Stomach (tissue), 8 donors: ENCODE measurements at regions not wholly inside any gene's neighbourhood (a gene's known extent, or its start where the extent isn't known, plus 50 kb on each side); places are given as distances from the start of the nearest gene placed in this dataset.
"Not testable (repeated sequence)": the region's sequence is repeated elsewhere in the genome, so short reads cannot be mapped to it uniquely, and the experiment has no call there.

ENCODE experiments used
- DNase-seq, 2 donors: peaks; one replicate each; pipeline versions ENCODE4 v3.0.0 to v3.0.0-alpha.2; 2013 to 2019
- H3K27ac ChIP-seq, 5 donors: fragments of 200-600 bp in 4 of 5; sonication (generic) in 4 of 5; one replicate each; pipeline ENCODE4 v1.5.1; 2013 to 2019; ENCODE audit warnings: mild to moderate bottlenecking in 1 of 5, moderate library complexity in 1 of 5
- H3K27me3 ChIP-seq, 3 donors: fragments of 200-600 bp; sonication (generic); one replicate each; pipeline ENCODE4 v1.5.1; 2017 to 2019; ENCODE audit warnings: mixed run types in 1 of 3
- H3K36me3 ChIP-seq, 4 donors: fragments of 200-600 bp; sonication (generic); 1 replicate in 3 of 4; 2 replicates in 1 of 4; pipeline ENCODE4 v1.5.1; 2016 to 2019
- H3K4me1 ChIP-seq, 4 donors: fragments of 200-600 bp; sonication (generic); one replicate each; pipeline ENCODE4 v1.5.1; 2016 to 2019
- H3K4me3 ChIP-seq, 4 donors: fragments of 200-600 bp; sonication (generic) in 3 of 4; one replicate each; pipeline ENCODE4 v1.5.1; 2016 to 2019; ENCODE audit warnings: mild to moderate bottlenecking in 1 of 4
- H3K9me3 ChIP-seq, 4 donors: fragments of 200-600 bp; sonication (generic); one replicate each; pipeline ENCODE4 v1.5.1; 2016 to 2019
- CTCF ChIP-seq, 7 experiments: fragments of 450-650 bp in 4 of 7; fragments of 200-600 bp in 3 of 7; sonication (generic) in 3 of 7; IDR thresholded peaks; one replicate each; pipeline ENCODE4 v1.5.1; 2016 to 2019; ENCODE audit warnings: antibody characterized with exemption in 7 of 7, control low read depth in 2 of 7, mild to moderate bottlenecking in 1 of 7
- EP300 ChIP-seq: sonication (generic); formaldehyde crosslinking; IDR thresholded peaks from one replicate; pipeline ENCODE4 v1.6.1; 2017; ENCODE audit warnings: antibody characterized with exemption
- POLR2A ChIP-seq, 4 donors: fragments of 450-650 bp; IDR thresholded peaks; one replicate each; pipeline ENCODE4 v1.6.1; 2016; ENCODE audit warnings: antibody characterized with exemption in 4 of 4, control low read depth in 2 of 4, mild to moderate bottlenecking in 1 of 4, moderate library complexity in 1 of 4
- POLR2AphosphoS5 ChIP-seq, 3 donors: sonication (generic); formaldehyde crosslinking; IDR thresholded peaks; one replicate each; pipeline ENCODE4 v1.6.1; 2016; ENCODE audit warnings: antibody characterized with exemption in 3 of 3
- WGBS, 5 donors: extraction: QIAGEN DNeasy Blood & Tissue Kit in 3 of 5; methylation state at CpG; one replicate each; pipeline versions ENCODE4 v1.1.5 to v1.1.7; 2013 to 2018; 5-methylcytosine and 5-hydroxymethylcytosine counted together
- intact Hi-C: fragments of 100-400 bp; cut with DNase I; formaldehyde crosslinking; loops from one replicate; pipeline ENCODE4 v1.15.1; 2023; ENCODE audit warnings: low total_unique reads
- donor health status: healthy with polysubstance abuse.
- donor health status: Bipolar disorder and iron deficiency.
- donor health status: healthy.

- intact Hi-C loops: no loop called here
- H3K4me1 ChIP-seq: no peaks in the 10 kb centered on the region
- H3K9me3 ChIP-seq: no peaks in the 10 kb centered on the region
- TF ChIP-seq POLR2AphosphoS5 (IDR thresholded peaks at IDR 0.05) (no peak), CTCF (IDR thresholded peaks at IDR 0.05) (no peak), EP300 (no peak), POLR2A (IDR thresholded peaks at IDR 0.05) (no peak)
- DNase-seq: no peak
- H3K27me3 ChIP-seq: no peaks in the 10 kb centered on the region
- WGBS, 5 donors: 63 to 95% (median 75%) methylated on average over 3 of the region's 3 CpGs
- no peaks in the 10 kb centered on the region for H3K36me3 ChIP-seq
- H3K4me3 ChIP-seq: no peak overlapping the region
- H3K27ac ChIP-seq: no peak overlapping the region
Measured at GRCh38 chr13:98075048-98075447, 67.8 kb upstream of the FARP1 start.

- DNase-seq, H3K4me1 ChIP-seq, intact Hi-C loops, H3K27ac ChIP-seq, H3K4me3 ChIP-seq, H3K36me3 ChIP-seq, H3K27me3 ChIP-seq, H3K9me3 ChIP-seq: not testable (repeated sequence)
- WGBS, 5 donors: 94 to 100% (median 97%) methylated on average over 2 to 25 of the region's 25 CpGs
Measured at GRCh38 chr13:98076309-98076708, 66.6 kb upstream of the FARP1 start.

- H3K4me3 ChIP-seq: no peak overlapping the region
- H3K4me1 ChIP-seq: no peaks in the 10 kb centered on the region
- no peaks in the 10 kb centered on the region for H3K9me3 ChIP-seq
- no peak overlapping the region for H3K27ac ChIP-seq
- no peaks in the 10 kb centered on the region for H3K36me3 ChIP-seq
- WGBS, 5 donors: 61 to 83% (median 75%) methylated on average over 5 of the region's 5 CpGs
- intact Hi-C loops: no loop called here
- DNase-seq: peak in 1 of 2 donors; percentile 14
- TF ChIP-seq POLR2AphosphoS5 (IDR thresholded peaks at IDR 0.05): no peak
- TF ChIP-seq CTCF (IDR thresholded peaks at IDR 0.05): no peak
- TF ChIP-seq POLR2A (IDR thresholded peaks at IDR 0.05): no peak
- TF ChIP-seq EP300: no peak
- H3K27me3 ChIP-seq: no peaks in the 10 kb centered on the region
Measured at GRCh38 chr13:98080280-98080679, 62.6 kb upstream of the FARP1 start.

- no peak for DNase-seq
- Histone ChIP-seq H3K27ac (no peak overlapping the region), H3K4me1 (peaks cover 0 to 7% (median 0%) of the 10 kb centered on the region in 4 donors), H3K27me3 (no peaks in the 10 kb centered on the region), H3K9me3 (no peaks in the 10 kb centered on the region), H3K36me3 (no peaks in the 10 kb centered on the region), H3K4me3 (no peak overlapping the region)
- 58 to 67% (median 66%) methylated on average over 6 of the region's 6 CpGs for WGBS, 5 donors
- TF ChIP-seq EP300: no peak
- no peak for TF ChIP-seq CTCF (IDR thresholded peaks at IDR 0.05)
- intact Hi-C loops: no loop called here
Measured at GRCh38 chr13:98083507-98083906, 59.4 kb upstream of the FARP1 start.

- intact Hi-C loops: no loop called here
- Histone ChIP-seq H3K36me3 (no peaks in the 10 kb centered on the region), H3K9me3 (no peaks in the 10 kb centered on the region), H3K27ac (no peak overlapping the region), H3K4me1 (peaks cover 0 to 7% (median 0%) of the 10 kb centered on the region in 4 donors), H3K4me3 (no peak overlapping the region), H3K27me3 (no peaks in the 10 kb centered on the region)
- 95 to 99% (median 97%) methylated on average over 3 of the region's 3 CpGs for WGBS, 5 donors
- TF ChIP-seq POLR2AphosphoS5 (IDR thresholded peaks at IDR 0.05): no peak
- no peak for TF ChIP-seq CTCF (IDR thresholded peaks at IDR 0.05)
- no peak for TF ChIP-seq EP300
- no peak for TF ChIP-seq POLR2A (IDR thresholded peaks at IDR 0.05)
- DNase-seq: no peak
Measured at GRCh38 chr13:98083936-98084335, 59.0 kb upstream of the FARP1 start.
